ENCODE measurements at regions not wholly inside any gene's neighbourhood (a gene's known extent, or its start where the extent isn't known, plus 50 kb on each side); places are given as distances from the start of the nearest gene placed in this dataset.

GRCh38 chr16:48824271-48824670 lies 214.3 kb upstream of the N4BP1 start:
- TF ChIP-seq CTCF (IDR thresholded peaks at IDR 0.05) (no peak), POLR2AphosphoS5 (IDR thresholded peaks at IDR 0.05) (no peak)

Data from suprapubic skin (tissue), 3 donors.